A673 (cell line): ENCODE measurements at regions not wholly inside any gene's neighbourhood (a gene's known extent, or its start where the extent isn't known, plus 50 kb on each side); places are given as distances from the start of the nearest gene placed in this dataset.
"Not testable (repeated sequence)": the region's sequence is repeated elsewhere in the genome, so short reads cannot be mapped to it uniquely, and the experiment has no call there.

Source experiments
- BruUV-seq: library from RNA; stranded (reverse); fragments of 400-500 nt; replicated peaks from 2 replicates; lab custom pipeline; 2021; lab: Mats Ljungman, UMichigan
- CTCF ChIA-PET: fragments of 300-600 bp; sonication (Branson Sonifier 250); formaldehyde crosslinking; loops from one replicate; lab custom pipeline; 2022; ENCODE audit warnings: antibody characterized with exemption; lab: Charles Lee
- POLR2A ChIA-PET: fragments of 300-600 bp; sonication (Branson Sonifier 250); formaldehyde crosslinking; loops from one replicate; lab custom pipeline; 2022; ENCODE audit warnings: antibody characterized with exemption; ENCODE audit not compliant: low non-redundant PET; lab: Charles Lee
- DNase-seq: peaks from one replicate; pipeline ENCODE4 v3.0.0-alpha.2; 2015; ENCODE audit warnings: low spot score
- H3K27ac ChIP-seq: fragments of 200-600 bp; sonication (generic); 2 replicates; pipeline ENCODE4 v1.5.1; 2016; ENCODE audit warnings: mixed run types, low read depth, mild to moderate bottlenecking, mixed read lengths, antibody characterized with exemption, low read length; ENCODE audit not compliant: poor library complexity, severe bottlenecking
- H3K27me3 ChIP-seq: fragments of 200-600 bp; sonication (generic); replicated peaks from 2 replicates; pipeline ENCODE4 v1.6.1; 2017; ENCODE audit warnings: mixed run types, low read depth, mild to moderate bottlenecking, mixed read lengths, antibody characterized with exemption, low read length; ENCODE audit not compliant: insufficient read depth, poor library complexity
- H3K36me3 ChIP-seq: fragments of 200-600 bp; sonication (generic); 2 replicates; pipeline ENCODE4 v1.6.1; 2016; ENCODE audit warnings: mixed run types, mild to moderate bottlenecking, mixed read lengths, antibody characterized with exemption, low read length; ENCODE audit not compliant: insufficient read depth, poor library complexity, severe bottlenecking
- H3K4me1 ChIP-seq: fragments of 200-600 bp; sonication (generic); 2 replicates; pipeline ENCODE4 v1.6.1; 2017; ENCODE audit warnings: mixed run types, mild to moderate bottlenecking, mixed read lengths, antibody characterized with exemption, low read length; ENCODE audit not compliant: insufficient read depth, poor library complexity, severe bottlenecking
- H3K4me3 ChIP-seq: fragments of 200-600 bp; sonication (generic); 2 replicates; pipeline ENCODE4 v1.5.1; 2016; ENCODE audit warnings: low read depth, mixed run types, mild to moderate bottlenecking, mixed read lengths, low read length; ENCODE audit not compliant: poor library complexity, severe bottlenecking
- H3K9me3 ChIP-seq: fragments of 200-600 bp; sonication (generic); 2 replicates; pipeline ENCODE4 v1.6.1; 2016; ENCODE audit warnings: mixed run types, low read depth, mild to moderate bottlenecking, mixed read lengths, antibody characterized with exemption, low read length; ENCODE audit not compliant: poor library complexity, severe bottlenecking
- EZH2 ChIP-seq: fragments of 200-600 bp; sonication (generic); IDR thresholded peaks from 2 replicates; pipeline ENCODE4 v1.6.1; 2017; ENCODE audit warnings: borderline replicate concordance, low read depth, mild to moderate bottlenecking, mixed read lengths, antibody characterized with exemption, low read length; ENCODE audit not compliant: poor library complexity, severe bottlenecking
- intact Hi-C: fragments of 100-400 bp; cut with micrococcal nuclease; formaldehyde crosslinking; loops from one replicate; pipeline ENCODE4 v1.10.0; 2022; ENCODE audit not compliant: unreplicated experiment
- TF ChIP-seq, protein P1 (sequence below): fragments of 300-800, 200-600 bp; sonication (generic); conservative IDR thresholded peaks from 2 replicates; pipeline ENCODE4 v1.5.1; 2017; ENCODE audit warnings: low read depth, mild to moderate bottlenecking, antibody characterized with exemption, low read length, moderate library complexity, mixed read lengths

- H3K36me3 ChIP-seq: no peaks in the 10 kb centered on the region
- ChIA-PET CTCF (no interaction called here), POLR2A (no interaction called here)
- no peak for DNase-seq
- no peaks in the 10 kb centered on the region for H3K27me3 ChIP-seq
- TF ChIP-seq EZH2: no peak
- TF ChIP-seq, protein P1, sequence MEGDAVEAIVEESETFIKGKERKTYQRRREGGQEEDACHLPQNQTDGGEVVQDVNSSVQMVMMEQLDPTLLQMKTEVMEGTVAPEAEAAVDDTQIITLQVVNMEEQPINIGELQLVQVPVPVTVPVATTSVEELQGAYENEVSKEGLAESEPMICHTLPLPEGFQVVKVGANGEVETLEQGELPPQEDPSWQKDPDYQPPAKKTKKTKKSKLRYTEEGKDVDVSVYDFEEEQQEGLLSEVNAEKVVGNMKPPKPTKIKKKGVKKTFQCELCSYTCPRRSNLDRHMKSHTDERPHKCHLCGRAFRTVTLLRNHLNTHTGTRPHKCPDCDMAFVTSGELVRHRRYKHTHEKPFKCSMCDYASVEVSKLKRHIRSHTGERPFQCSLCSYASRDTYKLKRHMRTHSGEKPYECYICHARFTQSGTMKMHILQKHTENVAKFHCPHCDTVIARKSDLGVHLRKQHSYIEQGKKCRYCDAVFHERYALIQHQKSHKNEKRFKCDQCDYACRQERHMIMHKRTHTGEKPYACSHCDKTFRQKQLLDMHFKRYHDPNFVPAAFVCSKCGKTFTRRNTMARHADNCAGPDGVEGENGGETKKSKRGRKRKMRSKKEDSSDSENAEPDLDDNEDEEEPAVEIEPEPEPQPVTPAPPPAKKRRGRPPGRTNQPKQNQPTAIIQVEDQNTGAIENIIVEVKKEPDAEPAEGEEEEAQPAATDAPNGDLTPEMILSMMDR: no peak
- H3K4me3 ChIP-seq: no peak overlapping the region
- H3K4me1 ChIP-seq: no peaks in the 10 kb centered on the region
- H3K27ac ChIP-seq: no peak overlapping the region
- BruUV-seq: no TSS peak
- intact Hi-C loops: no loop called here
- H3K9me3 ChIP-seq: no peaks in the 10 kb centered on the region
Measured at GRCh38 chr15:35256551-35256950, 171.5 kb upstream of the NANOGP8 start.

DNA sequence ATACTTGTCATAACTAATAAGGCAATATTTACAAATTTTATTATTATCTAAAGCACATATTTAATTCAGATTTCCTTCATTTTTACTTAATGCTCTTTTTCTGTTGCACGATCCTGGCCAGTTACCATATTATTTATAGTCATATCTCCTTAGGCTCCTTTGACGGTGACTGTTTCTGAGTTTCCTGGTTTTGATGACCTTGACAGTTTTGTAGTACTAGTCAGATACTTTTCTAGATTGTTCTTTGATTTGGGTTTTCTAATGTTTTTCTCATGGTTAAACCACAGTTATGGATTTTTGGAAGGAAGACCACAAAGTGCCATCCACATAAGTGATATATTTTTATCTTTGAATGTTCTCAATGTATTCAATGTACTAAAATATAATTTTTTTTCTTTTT, 171.0 kb upstream of the NANOGP8 start:
- intact Hi-C loops: no loop called here
- BruUV-seq: no TSS peak
- H3K36me3 ChIP-seq: no peaks in the 10 kb centered on the region
- H3K27me3 ChIP-seq: no peaks in the 10 kb centered on the region
- H3K27ac ChIP-seq: no peak overlapping the region
- POLR2A ChIA-PET: no interaction called here
- no peak for DNase-seq
- CTCF ChIA-PET: no interaction called here
- no peak overlapping the region for H3K4me3 ChIP-seq
- no peaks in the 10 kb centered on the region for H3K9me3 ChIP-seq
- H3K4me1 ChIP-seq: no peaks in the 10 kb centered on the region
- TF ChIP-seq EZH2: no peak

DNA sequence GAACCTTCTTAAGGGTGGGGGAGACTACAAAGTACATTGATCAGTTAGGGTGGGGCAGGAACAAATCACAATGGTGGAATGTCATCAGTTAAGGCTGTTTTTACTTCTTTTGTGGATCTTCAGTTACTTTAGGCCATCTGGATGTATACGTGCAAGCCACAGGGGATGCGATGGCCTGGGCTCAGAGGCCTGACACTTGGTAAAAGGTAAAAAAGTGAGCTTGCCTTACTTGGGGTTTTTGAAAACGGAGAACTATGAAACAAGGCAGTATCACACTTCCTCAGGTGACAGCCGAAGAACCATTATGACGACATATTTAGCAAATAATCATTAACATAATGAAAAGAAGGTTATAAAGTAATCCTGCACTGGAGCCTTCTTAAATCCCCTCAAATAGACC, 169.8 kb upstream of the NANOGP8 start:
- DNase-seq, H3K27me3 ChIP-seq, H3K27ac ChIP-seq, H3K4me1 ChIP-seq, POLR2A ChIA-PET, H3K9me3 ChIP-seq, BruUV-seq, CTCF ChIA-PET, intact Hi-C loops, H3K36me3 ChIP-seq, H3K4me3 ChIP-seq: not testable (repeated sequence)

- no peaks in the 10 kb centered on the region for H3K9me3 ChIP-seq
- CTCF ChIA-PET: no interaction called here
- no TSS peak for BruUV-seq
- no peak for TF ChIP-seq EZH2
- TF ChIP-seq, protein P1: no peak
- H3K27me3 ChIP-seq: no peaks in the 10 kb centered on the region
- H3K4me1 ChIP-seq: no peaks in the 10 kb centered on the region
- no peaks in the 10 kb centered on the region for H3K36me3 ChIP-seq
- POLR2A ChIA-PET: no interaction called here
- H3K27ac ChIP-seq: no peak overlapping the region
- H3K4me3 ChIP-seq: no peak overlapping the region
- DNase-seq: no peak
- intact Hi-C loops: no loop called here
Measured at GRCh38 chr15:35254062-35254461, 169.0 kb upstream of the NANOGP8 start.
